ENCODE measurements at regions not wholly inside any gene's neighbourhood (a gene's known extent, or its start where the extent isn't known, plus 50 kb on each side); places are given as distances from the start of the nearest gene placed in this dataset.

- no peak for TF ChIP-seq CTCF (IDR thresholded peaks at IDR 0.05)
- TF ChIP-seq POLR2A (IDR thresholded peaks at IDR 0.05) = no peak
- no peak for TF ChIP-seq POLR2AphosphoS5 (IDR thresholded peaks at IDR 0.05)
Observed at GRCh38 chr4:24731448-24731847, 63.9 kb upstream of the SOD3 start.
